Nephron progenitor cell (in vitro differentiated cells): ENCODE measurements at regions not wholly inside any gene's neighbourhood (a gene's known extent, or its start where the extent isn't known, plus 50 kb on each side); places are given as distances from the start of the nearest gene placed in this dataset.

ENCODE experiments used
- DNase-seq: peaks from one replicate; pipeline ENCODE4 v3.0.0; 2021
- H3K27ac Mint-ChIP-seq: 2 replicates; pipeline ENCODE4 v1.8.0; 2021; ENCODE audit warnings: mild to moderate bottlenecking, moderate library complexity, mixed read lengths
- H3K27me3 Mint-ChIP-seq: 2 replicates; pipeline ENCODE4 v1.8.0; 2021; ENCODE audit warnings: mild to moderate bottlenecking, low read depth, mixed read lengths; ENCODE audit not compliant: poor library complexity
- H3K36me3 Mint-ChIP-seq: 2 replicates; pipeline ENCODE4 v1.8.0; 2021; ENCODE audit warnings: low read depth, mixed read lengths
- H3K4me1 Mint-ChIP-seq: 2 replicates; pipeline ENCODE4 v1.8.0; 2021; ENCODE audit warnings: mixed read lengths
- H3K4me3 Mint-ChIP-seq: 2 replicates; pipeline ENCODE4 v1.8.0; 2021; ENCODE audit warnings: mild to moderate bottlenecking, moderate library complexity, mixed read lengths
- H3K9me3 Mint-ChIP-seq: 2 replicates; pipeline ENCODE4 v1.8.0; 2021; ENCODE audit warnings: mild to moderate bottlenecking, moderate library complexity, mixed read lengths
- CTCF ChIP-seq: fragments of 200-600 bp; sonication (generic); IDR thresholded peaks from 2 replicates; pipeline ENCODE4 v1.5.0; 2021; ENCODE audit warnings: antibody characterized with exemption

GRCh38 chr1:213394837-213395236 is 343.8 kb downstream of the RPS6KC1 start:
- Mint-ChIP-seq H3K4me1 (peaks cover 39% of the 10 kb centered on the region), H3K27me3 (peaks cover 4% of the 10 kb centered on the region), H3K4me3 (no peak overlapping the region), H3K27ac (peak overlapping the region; percentile 72), H3K9me3 (peaks cover 13% of the 10 kb centered on the region), H3K36me3 (peaks cover 5% of the 10 kb centered on the region)
- no peak for DNase-seq
- TF ChIP-seq CTCF: no peak

GRCh38 chr1:213397638-213398037 is 346.6 kb downstream of the RPS6KC1 start:
- no peak for TF ChIP-seq CTCF
- H3K9me3 Mint-ChIP-seq: peaks cover 13% of the 10 kb centered on the region

GRCh38 chr1:213399695-213400094 is 348.7 kb downstream of the RPS6KC1 start:
- peaks cover 13% of the 10 kb centered on the region for H3K9me3 Mint-ChIP-seq
- peaks cover 24% of the 10 kb centered on the region for H3K4me1 Mint-ChIP-seq
- no peak overlapping the region for H3K4me3 Mint-ChIP-seq
- peaks cover 5% of the 10 kb centered on the region for H3K36me3 Mint-ChIP-seq
- no peak for DNase-seq
- TF ChIP-seq CTCF: no peak
- no peak overlapping the region for H3K27ac Mint-ChIP-seq
- peaks cover 5% of the 10 kb centered on the region for H3K27me3 Mint-ChIP-seq

More at GRCh38 chr1:213397638-213398037, 346.6 kb downstream of the RPS6KC1 start:
- Mint-ChIP-seq H3K4me1 (peaks cover 26% of the 10 kb centered on the region), H3K36me3 (peaks cover 5% of the 10 kb centered on the region), H3K4me3 (no peak overlapping the region), H3K27me3 (peaks cover 4% of the 10 kb centered on the region), H3K27ac (no peak overlapping the region)
- DNase-seq: no peak

- no peak for DNase-seq
- no peaks in the 10 kb centered on the region for H3K36me3 Mint-ChIP-seq
- peaks cover 9% of the 10 kb centered on the region for H3K9me3 Mint-ChIP-seq
- TF ChIP-seq CTCF: no peak
- H3K27me3 Mint-ChIP-seq: peaks cover 17% of the 10 kb centered on the region
- H3K27ac Mint-ChIP-seq: no peak overlapping the region
- peaks cover 22% of the 10 kb centered on the region for H3K4me1 Mint-ChIP-seq
- H3K4me3 Mint-ChIP-seq: no peak overlapping the region
Observed at GRCh38 chr1:213409208-213409631, 358.2 kb downstream of the RPS6KC1 start.

GRCh38 chr1:213409971-213410370 is 358.9 kb downstream of the RPS6KC1 start:
- H3K4me1 Mint-ChIP-seq: peaks cover 15% of the 10 kb centered on the region
- no peak for DNase-seq
- peaks cover 9% of the 10 kb centered on the region for H3K9me3 Mint-ChIP-seq
- TF ChIP-seq CTCF: no peak
- H3K36me3 Mint-ChIP-seq: no peaks in the 10 kb centered on the region
- peaks cover 13% of the 10 kb centered on the region for H3K27me3 Mint-ChIP-seq
- H3K4me3 Mint-ChIP-seq: no peak overlapping the region
- no peak overlapping the region for H3K27ac Mint-ChIP-seq

- no peak for TF ChIP-seq CTCF
- Mint-ChIP-seq H3K9me3 (peaks cover 10% of the 10 kb centered on the region), H3K27ac (no peak overlapping the region), H3K27me3 (peaks cover 24% of the 10 kb centered on the region), H3K4me1 (peaks cover 14% of the 10 kb centered on the region), H3K36me3 (no peaks in the 10 kb centered on the region), H3K4me3 (no peak overlapping the region)
- DNase-seq: no peak
Observed at GRCh38 chr1:213414346-213414745, 363.3 kb downstream of the RPS6KC1 start.
